Stimulated activated CD8-positive, alpha-beta memory T cell treated with anti-CD3 and anti-CD28 coated beads, Interleukin-2, amount 100 ng/mL, for 1 hour (primary cell): ENCODE measurements at regions not wholly inside any gene's neighbourhood (a gene's known extent, or its start where the extent isn't known, plus 50 kb on each side); places are given as distances from the start of the nearest gene placed in this dataset.
"Not testable (repeated sequence)": the region's sequence is repeated elsewhere in the genome, so short reads cannot be mapped to it uniquely, and the experiment has no call there.

Source experiments
- DNase-seq, 2 donors: peaks; one replicate each; pipeline ENCODE4 v3.0.0-alpha.2; 2020; ENCODE audit warnings: low read depth in 2 of 2

GRCh38 chr11:104704146-104704830, 194.0 kb downstream of the CASP12 start:
- DNase-seq = no peak

GRCh38 chr11:104700609-104701008, 197.7 kb downstream of the CASP12 start:
- DNase-seq = no peak

GRCh38 chr11:104699981-104700380, 198.3 kb downstream of the CASP12 start:
- DNase-seq = no peak

GRCh38 chr11:104695065-104695463, 203.2 kb downstream of the CASP12 start:
- no peak for DNase-seq

- no peak for DNase-seq
These were observed 203.8 kb downstream of the CASP12 start for GRCh38 chr11:104694259-104695064.

- no peak for DNase-seq
These were observed 205.5 kb downstream of the CASP12 start for GRCh38 chr11:104692751-104693150.

- no peak for DNase-seq
These were observed 207.1 kb downstream of the CASP12 start for GRCh38 chr11:104691129-104691528.

GRCh38 chr11:104690241-104690640, 208.0 kb downstream of the CASP12 start:
- DNase-seq = no peak

GRCh38 chr11:104688731-104689130, 209.5 kb downstream of the CASP12 start:
- no peak for DNase-seq

- DNase-seq = no peak
These were observed 216.1 kb downstream of the CASP12 start for GRCh38 chr11:104682206-104682605.

- DNase-seq = no peak
These were observed 219.0 kb downstream of the CASP12 start for GRCh38 chr11:104679258-104679657.

GRCh38 chr11:104678408-104678807, 219.9 kb downstream of the CASP12 start:
- DNase-seq = no peak

- not testable (repeated sequence) for DNase-seq
These were observed 221.2 kb downstream of the CASP12 start for GRCh38 chr11:104677069-104677468.

- DNase-seq = no peak
These were observed 225.4 kb downstream of the CASP12 start for GRCh38 chr11:104672897-104673296.

GRCh38 chr11:104668797-104669463, 229.3 kb downstream of the CASP12 start:
- no peak for DNase-seq

- DNase-seq = no peak
These were observed 231.6 kb downstream of the CASP12 start for GRCh38 chr11:104666624-104667023.

- no peak for DNase-seq
These were observed 232.6 kb downstream of the CASP12 start for GRCh38 chr11:104665641-104666040.

- no peak for DNase-seq
These were observed 234.8 kb downstream of the CASP12 start for GRCh38 chr11:104663190-104664140.

- DNase-seq = no peak
These were observed 236.4 kb downstream of the CASP12 start for GRCh38 chr11:104661901-104662300.

- no peak for DNase-seq
These were observed 236.8 kb downstream of the CASP12 start for GRCh38 chr11:104661471-104661870.

GRCh38 chr11:104658177-104658576, 240.1 kb downstream of the CASP12 start:
- no peak for DNase-seq

- DNase-seq = no peak
These were observed 241.2 kb downstream of the CASP12 start for GRCh38 chr11:104657083-104657482.
